GM19328 (cell line): ENCODE measurements at regions not wholly inside any gene's neighbourhood (a gene's known extent, or its start where the extent isn't known, plus 50 kb on each side); places are given as distances from the start of the nearest gene placed in this dataset.

Experiments
- ATAC-seq: cut with Tn5 transposase; IDR thresholded peaks from one replicate; pipeline ENCODE4 v1.9.1; 2021; ENCODE audit warnings: mild to moderate bottlenecking, moderate library complexity; ENCODE audit not compliant: unreplicated experiment

DNA sequence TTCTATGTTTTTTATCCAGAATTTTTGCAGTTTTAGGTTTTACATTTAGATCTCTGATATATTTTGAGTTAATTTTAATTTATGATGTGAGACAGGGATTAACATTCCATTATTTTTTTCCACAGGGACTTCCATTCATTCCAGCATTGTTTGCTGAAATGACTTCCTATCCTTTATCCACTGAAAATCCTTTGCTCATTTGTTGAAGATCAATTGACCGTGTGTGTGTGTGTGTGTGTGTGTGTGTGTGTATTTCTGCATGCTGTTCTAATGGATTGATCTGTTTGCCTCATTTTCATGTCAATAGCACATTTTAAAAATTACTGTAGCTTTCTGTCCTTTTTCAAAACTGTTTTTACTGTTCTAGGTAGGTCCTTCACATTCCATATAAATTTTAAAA, 480.3 kb downstream of the DSC3 start:
- no peak for ATAC-seq

DNA sequence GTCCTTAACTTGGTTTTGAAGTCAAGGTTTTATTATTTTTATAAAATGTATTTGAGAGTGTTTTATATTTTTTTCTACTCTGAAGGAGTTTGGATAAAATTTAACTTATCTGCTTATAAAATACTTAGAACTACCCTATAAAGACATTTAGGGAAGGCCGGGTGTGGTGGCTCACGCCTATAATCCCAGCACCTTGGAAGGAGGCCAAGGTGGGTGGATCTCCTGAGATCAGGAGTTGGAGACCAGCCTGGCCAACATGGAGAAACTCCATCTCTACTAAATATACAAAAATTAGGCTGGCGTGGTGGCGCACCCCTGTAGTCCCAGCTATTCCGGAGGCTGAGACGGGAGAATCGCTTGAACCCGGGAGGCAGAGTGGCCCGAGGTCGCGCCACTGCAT, 486.4 kb downstream of the DSC3 start:
- no peak for ATAC-seq

DNA sequence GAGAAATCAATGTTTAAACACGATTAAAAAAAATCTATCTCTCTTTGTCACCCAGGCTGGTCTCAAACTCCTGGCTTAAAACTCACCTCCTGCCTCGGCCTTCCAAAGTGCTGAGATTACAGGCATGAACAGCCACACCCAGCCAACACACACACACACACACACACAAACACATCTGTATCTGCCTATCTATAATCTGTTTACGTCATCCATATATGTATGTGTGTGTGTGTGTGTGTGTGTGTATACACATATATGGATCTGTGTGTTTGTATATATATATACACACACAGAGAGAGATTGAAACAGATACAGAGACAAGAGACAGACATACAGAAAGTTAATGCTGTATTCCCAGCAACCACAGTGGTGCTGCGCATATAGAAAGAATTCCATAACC, 497.1 kb downstream of the DSC3 start:
- ATAC-seq, result no peak

DNA sequence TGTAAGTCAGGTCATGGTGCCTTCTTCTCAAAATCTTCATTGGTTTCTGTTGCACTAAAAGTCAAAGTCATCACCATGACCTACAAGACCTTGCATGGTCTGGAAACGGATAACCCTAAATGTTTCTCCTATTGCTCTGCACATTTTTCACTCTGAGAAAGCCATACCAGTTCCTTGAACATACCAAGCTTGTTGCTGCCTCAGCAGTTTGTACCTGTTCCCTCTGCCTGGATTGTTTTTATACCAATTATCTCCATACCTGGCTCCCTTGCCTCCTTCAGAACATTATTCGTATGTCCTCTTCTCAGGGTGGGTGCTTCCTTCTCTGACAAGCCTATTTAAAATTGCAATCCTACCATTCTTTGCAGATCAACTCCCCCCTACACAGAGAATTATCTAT, 498.4 kb downstream of the DSC3 start:
- ATAC-seq, result no peak

GRCh38 chr18:30533716-30534115, 508.8 kb downstream of the DSC3 start:
- no peak for ATAC-seq

- no peak for ATAC-seq
These were observed 514.6 kb downstream of the DSC3 start for GRCh38 chr18:30527917-30528316.

- ATAC-seq, result no peak
These were observed 515.3 kb downstream of the DSC3 start for GRCh38 chr18:30527226-30527625.

DNA sequence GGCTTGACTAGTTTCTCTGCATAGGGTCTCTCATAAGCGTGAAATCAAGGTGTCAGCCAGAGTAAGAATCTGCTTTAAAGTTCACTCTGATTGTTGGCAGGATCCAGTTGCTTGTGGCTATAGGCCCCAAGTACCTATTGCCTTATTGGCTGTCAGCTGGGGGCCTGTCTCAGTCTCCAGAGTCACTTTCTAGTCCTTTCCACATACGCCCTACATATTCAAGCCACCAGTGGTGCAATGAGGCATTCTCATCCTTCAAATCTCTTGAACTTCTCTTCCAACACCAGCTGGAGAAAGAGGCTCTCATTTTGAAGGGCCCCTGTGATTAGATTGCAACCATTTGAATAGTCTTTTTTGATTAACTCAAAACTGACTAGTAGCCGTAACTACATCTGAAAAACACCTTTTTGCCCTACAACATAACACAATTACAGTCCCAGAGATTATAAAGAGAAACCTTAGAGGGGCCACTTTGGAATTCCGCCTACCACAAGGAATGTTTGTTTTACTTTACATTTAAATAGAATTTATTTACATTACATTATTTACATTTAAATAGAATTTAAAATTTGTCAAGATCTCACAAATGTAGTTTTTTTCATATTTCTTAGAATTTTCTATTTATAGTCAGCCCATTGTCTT, 520.1 kb downstream of the DSC3 start:
- ATAC-seq, result no peak

- ATAC-seq, result no peak
These were observed 528.5 kb downstream of the DSC3 start for GRCh38 chr18:30514059-30514458.

DNA sequence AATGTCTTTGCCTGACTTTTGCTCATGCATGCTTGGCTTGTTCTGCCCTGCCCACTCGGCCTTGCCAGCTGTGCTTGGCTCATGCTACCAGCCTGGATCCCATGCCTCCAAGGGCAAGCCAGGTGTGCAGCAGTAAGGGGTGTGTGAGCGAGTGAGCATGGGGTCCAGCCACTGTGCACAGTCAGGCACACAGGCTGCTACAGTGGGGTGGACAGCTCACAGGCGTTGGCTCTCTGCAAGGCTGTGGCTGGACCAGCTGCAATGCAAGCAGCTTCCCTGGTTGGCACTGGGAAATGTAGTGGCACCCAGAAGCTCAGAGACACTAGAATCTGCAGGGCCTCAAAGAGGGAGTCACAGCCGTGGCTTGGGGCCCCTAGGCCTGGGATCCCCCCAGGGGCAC, 529.7 kb downstream of the DSC3 start:
- no peak for ATAC-seq

DNA sequence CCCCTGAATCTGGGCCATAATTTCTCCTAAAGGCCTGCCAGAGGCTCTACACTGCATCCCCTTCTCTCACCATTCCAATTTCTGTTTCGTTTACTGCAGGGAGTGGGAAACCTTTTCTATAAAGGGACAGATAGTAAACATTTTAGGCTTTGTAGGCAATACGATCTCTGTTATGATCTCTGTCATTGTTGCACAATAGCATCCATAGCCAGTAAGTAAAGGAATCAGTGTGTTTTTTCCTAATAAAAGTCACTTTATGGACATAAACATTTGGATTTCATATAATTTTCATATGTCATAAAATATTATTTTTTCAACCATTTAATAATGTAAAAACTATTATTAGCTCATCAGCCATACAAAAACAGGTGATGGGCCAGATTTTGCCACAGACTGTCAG, 531.7 kb downstream of the DSC3 start:
- no peak for ATAC-seq

DNA sequence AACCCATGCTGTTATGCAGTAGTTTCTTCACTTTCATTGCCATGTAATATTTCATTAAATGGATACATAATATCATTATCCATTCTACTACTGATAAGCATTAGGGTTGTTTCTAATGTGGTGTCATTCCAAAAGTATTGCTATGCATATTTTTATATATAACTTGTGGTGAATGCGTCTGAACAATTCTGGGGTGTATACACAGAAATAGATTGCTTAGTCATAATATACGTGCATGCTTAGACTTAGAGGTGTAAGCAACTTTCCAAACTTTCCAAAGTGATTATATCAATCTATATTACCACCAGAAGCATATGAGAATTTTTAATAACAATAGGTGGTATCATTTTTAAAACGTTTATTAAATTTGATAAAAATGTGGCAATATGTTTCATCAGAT, 540.9 kb downstream of the DSC3 start:
- no peak for ATAC-seq

DNA sequence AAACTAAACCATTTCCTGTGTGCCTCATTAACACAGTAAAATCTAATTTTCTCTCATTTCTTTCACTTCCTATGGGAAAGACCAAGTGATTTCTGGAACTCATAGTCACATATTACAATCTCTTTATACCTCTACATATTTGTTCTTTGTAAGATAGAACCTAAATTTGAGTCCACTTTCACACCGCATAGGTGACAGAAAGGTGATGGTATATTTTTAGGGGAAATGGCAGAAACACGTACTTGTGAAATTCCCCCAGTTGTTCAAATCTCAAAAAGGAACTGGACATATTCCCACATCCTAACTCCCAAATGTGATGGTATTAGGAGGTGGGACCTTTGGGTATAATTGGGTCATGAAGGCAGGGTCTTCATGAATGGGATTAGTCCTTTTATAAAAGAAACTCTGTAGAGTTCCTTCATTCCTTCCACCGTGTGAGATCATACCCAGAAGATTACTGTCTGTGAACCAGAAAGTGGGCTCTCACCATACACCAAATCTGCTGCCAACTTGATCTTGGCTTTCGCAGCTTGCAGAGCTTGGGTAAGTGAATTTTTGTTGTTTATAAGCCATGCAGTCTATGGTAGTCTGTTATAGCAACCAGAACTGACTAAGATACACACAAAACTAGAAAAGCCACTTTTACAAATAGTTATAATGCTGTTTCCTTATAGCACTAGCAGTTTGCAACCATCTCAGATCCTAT, 542.1 kb downstream of the DSC3 start:
- no peak for ATAC-seq

- no peak for ATAC-seq
These were observed 542.8 kb downstream of the DSC3 start for GRCh38 chr18:30499721-30500120.

- ATAC-seq, result no peak
These were observed 549.9 kb downstream of the DSC3 start for GRCh38 chr18:30492552-30493129.

DNA sequence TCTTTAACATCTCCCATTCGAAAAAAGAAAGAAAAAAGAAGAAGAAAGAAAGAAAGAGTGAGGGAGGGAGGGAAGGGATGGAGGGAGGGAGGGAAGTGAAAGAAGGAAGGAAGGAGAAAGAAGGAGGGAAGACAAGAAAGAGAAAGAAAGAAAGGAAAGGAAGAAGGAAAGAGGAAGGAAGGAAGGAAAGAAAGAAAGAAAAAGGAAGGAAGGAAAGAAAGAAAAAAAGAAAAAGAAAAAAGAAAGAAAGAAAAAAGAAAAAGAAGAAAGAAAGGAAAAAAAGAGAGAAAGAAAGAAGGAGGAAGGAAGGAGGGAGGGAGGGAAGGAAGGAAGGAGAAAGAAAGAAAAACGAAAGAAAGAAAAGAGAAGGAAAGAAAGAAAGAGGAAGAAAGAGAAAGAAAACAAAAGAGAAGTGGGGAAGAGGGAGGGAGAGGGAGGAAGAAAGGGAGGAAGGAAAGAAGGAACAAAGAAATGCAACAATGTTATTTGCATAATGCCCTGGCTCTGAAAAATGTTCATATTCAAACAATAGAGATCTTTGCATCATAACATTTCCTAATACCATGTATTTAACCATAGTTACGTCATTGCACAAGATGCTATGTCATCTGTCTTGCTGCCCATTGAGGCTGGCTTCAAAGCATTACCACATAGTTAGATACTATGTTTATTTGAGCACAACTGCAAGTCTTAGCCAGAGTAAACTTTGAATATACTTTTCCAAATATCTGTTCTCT, 550.6 kb downstream of the DSC3 start:
- no peak for ATAC-seq

DNA sequence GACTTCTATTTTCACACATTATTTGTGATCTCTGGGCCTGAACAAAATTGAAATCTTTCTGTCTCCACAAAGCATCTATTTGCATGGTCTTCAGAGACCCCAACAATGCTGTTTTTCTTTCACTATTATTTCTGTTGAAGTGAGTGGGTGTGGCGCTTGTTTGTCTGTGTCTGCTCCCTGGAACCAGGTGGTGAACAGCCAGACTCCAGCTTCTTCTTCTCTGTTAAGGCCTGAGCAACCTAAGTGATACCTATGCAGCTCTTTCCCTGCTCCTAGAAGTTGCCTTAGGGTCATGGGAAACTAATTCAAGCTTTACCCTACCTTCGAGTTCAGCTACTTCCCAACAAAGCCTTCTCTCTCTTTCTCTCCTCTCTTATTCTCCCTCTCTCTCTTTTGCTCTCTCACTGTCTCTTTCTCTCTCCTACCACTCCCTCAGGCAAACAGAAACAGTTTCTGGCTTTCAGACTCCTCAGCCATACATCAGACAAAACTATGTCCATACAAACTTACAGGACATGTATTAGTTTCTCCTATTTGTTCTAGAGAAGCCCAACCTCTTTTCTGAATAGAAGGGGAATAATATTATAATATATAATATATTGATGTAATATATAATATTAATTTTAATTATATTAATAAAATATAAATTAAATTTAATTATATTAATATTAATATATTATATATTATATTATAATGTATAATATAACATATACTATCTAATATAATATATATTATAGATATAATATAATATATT, 552.5 kb downstream of the DSC3 start:
- no peak for ATAC-seq

GRCh38 chr18:30487962-30488361, 554.6 kb downstream of the DSC3 start:
- ATAC-seq, result no peak

DNA sequence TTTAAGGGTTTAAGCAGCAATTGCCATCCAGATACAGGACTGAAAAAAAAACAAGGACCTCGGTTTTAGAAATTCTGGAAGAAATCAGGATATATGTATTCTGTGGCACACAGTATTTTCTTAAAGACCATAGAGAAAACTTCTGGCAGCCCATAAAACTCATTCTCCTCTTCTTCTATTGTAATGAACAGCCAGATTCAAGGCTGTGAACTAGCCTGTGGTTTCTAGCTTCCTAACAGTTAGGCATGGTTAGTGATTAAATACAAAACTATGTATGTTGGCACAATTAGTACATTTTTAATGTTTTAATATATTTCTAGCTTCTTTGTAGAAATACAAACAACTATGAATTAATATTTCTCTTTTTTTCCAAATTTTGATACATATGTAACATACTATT, 555.7 kb downstream of the DSC3 start:
- ATAC-seq, result no peak

GRCh38 chr18:30485078-30485477, 557.5 kb downstream of the DSC3 start:
- ATAC-seq, result no peak

- ATAC-seq, result no peak
These were observed 560.7 kb downstream of the DSC3 start for GRCh38 chr18:30481871-30482270.
